Stimulated activated CD4-positive, alpha-beta T cell treated with anti-CD3 and anti-CD28 coated beads, Interleukin-15, amount 100 ng/mL, for 48 hours (primary cell): ENCODE measurements at regions not wholly inside any gene's neighbourhood (a gene's known extent, or its start where the extent isn't known, plus 50 kb on each side); places are given as distances from the start of the nearest gene placed in this dataset.

ENCODE experiments used
- DNase-seq, 2 donors: peaks; one replicate each; pipeline ENCODE4 v3.0.0-alpha.2; 2020; ENCODE audit warnings: low read depth in 2 of 2

DNA sequence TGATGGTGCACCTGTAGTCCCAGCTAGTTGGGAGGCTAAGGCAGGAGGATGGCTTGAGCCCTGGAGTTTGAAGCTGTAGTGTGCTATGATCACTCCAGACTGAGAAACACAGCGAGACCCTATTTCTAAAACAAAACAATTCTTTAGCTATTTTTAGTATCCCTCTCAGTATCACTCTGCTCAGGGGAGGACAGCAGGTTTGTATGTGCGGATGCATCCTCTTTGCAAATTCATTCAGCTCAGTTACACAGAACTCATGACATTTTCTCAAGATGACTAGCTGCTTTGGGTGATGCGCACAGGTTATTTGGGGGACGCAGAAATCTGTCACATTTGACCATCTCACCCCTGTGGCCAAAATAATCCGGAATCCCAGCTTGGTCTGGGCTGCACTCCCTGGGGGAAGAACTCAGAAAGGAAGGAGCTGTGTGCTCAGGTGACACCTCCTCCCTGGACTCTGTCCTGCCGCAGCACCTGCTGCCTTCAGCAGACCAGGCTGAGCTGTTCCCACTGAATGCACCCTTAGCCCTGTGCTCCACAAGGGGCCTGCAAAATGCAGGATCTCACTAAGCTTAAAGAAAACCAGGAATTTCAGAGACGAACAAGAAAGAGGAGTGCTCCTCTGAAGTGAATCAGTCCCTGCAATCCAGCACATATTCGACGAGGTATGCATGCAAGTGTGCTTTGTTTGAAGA is 89.5 kb upstream of the PGBD5 start:
- DNase-seq, result no peak

DNA sequence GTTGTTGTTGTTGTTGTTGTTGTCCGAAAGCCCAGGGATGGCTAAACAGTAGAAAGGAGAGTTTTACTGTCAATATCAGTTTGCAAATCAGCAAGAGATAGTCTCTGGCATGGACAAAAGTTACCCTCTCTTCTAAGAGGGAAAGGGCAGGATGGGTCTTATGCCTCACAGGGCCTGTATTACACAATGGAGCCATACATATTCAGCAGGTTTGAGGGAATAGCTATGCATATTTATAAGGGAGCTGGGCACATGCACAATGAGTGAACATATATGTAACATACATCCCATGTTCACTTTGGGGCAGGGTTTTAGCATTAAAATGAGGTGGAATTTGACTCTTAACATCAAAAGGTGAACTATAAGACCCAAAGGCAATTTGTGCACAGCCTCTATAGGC is 84.4 kb upstream of the PGBD5 start:
- DNase-seq, result no peak

DNA sequence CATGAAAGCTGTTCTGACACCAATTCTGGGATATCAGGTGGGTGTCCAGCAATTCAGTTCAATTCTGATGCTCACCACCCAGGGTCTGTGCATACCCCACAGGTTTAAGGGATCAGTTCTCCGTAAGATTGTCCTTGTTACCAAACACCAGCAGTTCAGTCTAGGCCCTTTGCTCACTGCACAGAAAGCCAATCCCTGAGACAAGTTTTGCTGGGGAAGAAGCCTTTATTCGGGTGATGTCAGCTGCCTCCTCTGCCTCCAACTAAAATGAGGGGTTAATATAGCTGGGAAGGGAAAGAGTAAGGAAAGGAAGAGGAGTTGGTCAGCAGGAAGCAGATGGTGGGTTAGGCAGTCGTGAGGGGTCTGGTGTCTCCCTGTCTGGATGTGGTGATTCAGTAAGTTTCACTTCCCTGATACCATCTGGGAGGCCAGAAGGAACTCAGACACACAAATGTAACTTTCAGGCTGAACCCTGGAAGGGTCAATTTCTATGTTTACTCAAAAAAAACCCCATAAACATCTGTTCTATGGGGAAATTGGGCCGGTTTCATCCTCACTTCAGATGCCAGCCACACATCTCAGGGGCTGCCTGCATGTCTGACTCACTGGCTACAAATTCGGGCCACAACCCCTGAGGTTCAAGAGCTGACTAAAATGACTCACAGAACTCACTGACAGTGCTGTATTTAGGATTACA is 83.3 kb upstream of the PGBD5 start:
- no peak for DNase-seq

DNA sequence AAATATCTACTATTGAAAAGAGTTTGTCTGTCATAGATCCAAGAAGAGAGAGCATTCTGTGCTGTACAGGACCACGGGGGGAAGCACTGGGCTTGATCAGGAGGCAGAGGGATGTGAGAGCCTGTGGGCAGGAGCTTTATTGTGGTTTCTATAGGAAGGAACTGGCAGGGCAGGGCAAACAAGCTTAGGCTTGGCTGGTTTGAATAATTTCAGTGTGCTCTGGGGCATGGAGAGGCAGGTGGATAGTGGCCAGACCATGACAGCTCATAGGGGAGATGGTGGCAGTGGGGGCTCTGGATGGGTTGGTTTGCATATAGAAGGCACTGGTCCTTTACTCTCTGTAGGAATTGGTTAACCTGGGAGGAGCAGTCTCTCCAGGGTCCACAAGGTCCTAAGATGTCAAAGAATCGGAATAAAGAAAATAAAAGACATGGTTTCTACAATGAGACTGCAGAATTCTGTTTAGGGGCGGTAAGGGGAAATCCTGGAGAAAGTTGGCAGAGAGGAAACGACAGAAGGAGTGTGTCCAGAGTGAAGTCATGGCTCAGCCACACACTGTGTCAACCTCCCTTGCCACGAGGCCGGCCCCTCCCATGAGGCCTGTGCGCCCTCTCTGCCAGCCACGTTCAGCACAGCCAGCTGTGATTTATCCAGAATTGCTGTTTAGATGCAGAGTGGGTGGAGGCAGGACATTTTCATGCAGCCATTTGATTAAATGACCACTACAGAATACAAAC is 81.7 kb upstream of the PGBD5 start:
- no peak for DNase-seq

DNA sequence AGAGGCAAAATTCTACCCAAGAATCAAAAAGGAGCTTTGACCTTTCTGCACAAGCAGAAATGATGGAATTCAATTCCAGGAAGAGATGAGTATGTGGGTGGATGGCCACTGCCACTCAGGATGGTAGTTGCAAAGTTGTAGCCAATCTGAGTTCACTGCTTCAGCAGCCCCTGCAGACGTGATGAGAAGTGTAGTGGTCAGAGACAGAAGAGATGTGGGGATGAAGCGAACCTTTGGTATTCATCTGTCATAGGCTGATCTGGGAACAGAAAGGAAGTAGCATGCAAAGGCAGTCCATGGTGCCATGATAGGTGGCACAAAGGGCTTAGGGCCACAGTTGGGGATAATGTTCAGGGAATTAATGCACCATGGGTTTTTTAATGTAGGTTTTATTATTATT is 81.1 kb upstream of the PGBD5 start:
- no peak for DNase-seq

DNA sequence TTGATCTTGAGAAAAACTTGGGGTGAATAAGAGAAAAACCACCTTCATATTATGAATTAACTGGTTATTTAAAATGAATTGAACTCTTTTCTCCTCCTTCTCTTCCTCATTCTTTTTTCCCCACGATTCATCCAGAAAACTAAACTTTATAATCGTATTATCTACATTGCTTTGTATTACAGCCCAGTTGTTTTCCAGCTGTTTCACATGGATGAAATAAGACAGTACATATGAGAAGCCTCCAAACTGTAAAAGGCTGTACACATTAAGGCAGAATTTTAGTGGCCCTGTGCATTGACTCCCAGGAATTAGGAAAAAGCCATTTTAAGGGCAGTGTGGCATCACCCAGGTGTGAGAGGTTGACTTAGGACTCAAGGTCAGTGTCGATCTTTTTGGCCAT is 80.3 kb upstream of the PGBD5 start:
- no peak for DNase-seq

DNA sequence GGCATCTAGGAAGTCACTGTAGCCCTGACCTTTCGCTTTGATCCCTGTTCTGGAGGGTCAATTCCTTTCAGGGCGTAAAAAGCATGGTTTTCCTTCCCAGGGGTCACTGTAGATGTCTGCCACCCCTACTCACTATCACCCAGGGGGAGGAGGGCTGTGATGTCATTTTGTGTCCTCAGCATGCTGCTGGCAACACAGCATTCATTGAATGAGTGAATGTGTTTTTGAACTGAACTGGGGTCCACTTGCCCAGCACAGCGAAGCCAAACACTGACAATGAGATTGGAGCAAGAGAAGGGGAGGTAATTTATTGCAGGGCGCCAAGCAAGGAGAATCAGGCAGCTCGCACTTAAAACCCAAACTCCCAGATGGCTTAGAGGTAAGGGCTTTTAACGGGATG is 78.2 kb upstream of the PGBD5 start:
- no peak for DNase-seq

DNA sequence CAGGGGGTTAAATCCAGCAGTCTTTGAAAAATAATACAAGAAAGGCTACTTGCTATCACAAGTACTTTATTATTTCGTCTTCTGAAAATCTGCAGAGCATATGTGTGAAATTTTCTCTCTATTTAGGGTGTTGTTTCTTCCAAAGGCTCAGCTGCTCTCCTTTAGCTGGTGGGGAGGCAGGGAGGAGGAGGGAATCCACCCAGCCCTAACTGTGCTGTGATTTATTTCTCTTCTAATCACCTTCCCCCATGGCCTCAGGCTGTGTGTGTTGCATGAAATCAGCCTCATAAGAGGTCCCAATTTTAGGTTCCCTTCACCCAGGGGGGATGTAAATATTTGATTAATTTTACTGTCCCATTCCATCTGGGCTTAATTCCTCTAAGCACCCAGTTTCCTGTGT is 77.6 kb upstream of the PGBD5 start:
- DNase-seq, result no peak

DNA sequence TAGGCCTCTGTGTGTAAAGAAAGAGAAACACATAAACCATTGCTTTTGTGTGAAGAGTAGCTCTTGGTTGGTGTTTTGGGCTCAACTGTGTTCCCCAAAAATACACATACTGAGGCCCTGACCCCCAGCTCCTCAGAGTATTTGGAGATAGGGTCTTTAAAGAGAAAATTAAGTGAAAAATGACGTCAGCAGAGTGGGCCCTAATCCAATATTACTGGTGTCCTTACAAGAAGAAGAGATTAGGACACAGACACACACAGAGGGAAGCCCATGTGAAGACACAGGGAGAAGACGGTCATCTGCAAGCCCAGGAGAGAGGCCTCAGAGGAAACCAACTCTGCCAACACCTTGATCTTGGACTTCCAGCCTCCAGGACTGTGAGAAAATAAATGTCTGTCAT is 76.9 kb upstream of the PGBD5 start:
- no peak for DNase-seq

DNA sequence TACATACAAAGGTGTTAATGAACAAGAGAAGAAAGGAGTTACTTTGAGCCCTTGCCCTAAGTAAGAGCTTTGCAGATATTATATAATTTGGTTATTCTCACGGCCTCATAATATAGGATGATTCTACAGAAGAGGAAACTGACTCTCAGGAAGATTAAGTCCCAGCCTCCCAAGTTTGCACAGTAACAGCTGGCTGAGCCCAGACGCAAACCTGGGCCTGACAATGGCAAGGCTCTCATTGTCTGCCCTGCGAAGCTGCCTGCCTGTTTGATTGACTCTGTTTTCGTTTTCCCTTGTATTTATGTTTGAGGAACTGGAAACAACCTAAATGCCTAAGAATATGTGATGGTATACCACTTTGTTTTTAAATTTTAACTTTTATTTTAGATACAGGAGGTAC is 76.2 kb upstream of the PGBD5 start:
- DNase-seq, result no peak

DNA sequence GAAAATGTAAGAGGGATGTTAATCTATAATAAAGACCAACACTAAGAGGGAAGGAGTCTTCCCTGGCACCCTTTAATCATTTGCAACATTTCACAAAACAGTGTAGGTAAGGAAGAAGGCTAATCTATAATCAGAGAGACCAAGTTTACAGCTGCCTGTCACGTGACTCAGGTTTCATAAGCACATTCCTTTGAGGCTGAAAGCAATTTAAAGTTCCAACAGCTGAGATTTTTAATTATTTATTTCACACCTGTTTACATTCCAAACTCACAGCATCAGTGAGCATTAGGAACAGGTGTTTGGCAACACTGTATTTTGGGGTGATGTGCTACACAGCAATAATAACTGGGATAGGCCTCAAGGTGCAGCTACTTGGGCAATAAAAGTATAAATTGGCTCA is 75.7 kb upstream of the PGBD5 start:
- DNase-seq, result no peak

DNA sequence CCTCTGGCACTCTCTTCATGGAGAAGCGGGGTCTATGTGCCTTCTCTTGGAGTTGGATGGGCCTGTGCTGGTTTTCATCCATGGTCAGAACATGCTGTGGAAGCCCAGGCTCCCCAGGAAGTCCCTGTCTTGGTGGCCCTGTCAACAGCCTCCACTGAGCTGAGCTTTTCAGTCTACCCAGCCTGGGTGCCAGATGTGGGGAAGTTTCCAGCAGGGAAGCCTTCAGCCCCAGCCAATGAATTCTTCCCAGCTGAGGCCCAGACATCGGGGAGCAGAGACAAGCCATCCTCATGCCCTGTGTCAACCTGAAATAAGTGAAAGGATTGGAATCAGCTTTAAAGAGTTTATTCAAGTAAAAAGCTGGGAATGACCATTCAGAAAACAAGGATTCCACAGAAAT is 75.1 kb upstream of the PGBD5 start:
- no peak for DNase-seq

DNA sequence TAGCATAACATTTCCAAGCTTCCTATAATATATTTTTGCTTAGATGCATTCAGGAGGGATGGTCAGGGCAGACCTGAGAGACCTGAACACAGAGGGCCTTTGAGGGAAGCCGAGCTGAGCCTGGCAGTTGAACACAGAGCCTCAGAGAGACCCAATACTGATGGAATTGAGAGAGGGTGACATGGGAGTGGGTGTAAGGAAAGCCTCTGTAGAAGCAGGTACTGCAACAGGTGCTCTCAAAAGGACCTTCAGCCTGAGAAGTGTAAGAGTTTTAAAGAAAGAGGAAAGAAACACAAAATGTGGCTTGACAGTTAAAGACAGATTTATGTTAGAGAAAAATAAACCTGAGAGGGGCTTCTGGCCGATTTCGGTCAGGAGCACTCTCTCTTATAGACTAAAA is 73.9 kb upstream of the PGBD5 start:
- no peak for DNase-seq

DNA sequence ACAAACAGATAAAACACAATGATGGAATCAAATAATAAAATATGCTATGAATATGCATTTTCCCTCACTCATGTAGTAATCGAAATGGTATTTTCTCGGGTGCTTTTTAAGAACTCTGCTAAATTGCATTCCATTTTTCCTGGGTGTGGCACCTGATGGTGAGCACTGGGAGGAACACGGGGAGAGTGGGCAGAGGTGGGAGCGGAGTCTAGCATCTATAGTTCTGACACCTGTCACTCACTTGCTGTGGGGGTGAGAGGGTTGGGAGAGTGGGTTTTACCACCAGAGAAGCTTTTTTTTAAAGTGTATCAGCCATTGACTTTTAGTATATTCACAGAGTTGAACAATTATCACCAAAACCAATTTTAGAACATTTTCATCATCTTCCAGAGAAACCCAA is 73.4 kb upstream of the PGBD5 start:
- no peak for DNase-seq

DNA sequence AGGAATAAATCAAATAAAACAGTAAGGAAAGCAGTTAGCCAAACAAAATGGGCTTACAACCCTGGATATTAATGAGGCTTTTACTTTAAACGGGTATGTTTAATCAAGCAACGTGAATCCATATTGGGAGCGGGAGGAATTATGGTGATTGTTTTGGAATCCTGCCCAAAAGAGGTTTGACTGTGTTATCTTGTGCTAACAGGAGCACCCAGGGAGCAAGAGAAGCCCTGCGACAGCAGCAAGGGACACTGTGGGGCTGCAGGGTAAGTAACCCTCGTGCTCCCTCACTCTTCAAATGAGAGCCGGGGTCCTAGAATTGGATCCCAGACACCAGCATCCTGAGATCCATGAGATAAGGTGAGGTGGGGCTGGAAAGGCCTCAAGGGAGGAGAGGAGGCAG is 72.6 kb upstream of the PGBD5 start:
- no peak for DNase-seq

DNA sequence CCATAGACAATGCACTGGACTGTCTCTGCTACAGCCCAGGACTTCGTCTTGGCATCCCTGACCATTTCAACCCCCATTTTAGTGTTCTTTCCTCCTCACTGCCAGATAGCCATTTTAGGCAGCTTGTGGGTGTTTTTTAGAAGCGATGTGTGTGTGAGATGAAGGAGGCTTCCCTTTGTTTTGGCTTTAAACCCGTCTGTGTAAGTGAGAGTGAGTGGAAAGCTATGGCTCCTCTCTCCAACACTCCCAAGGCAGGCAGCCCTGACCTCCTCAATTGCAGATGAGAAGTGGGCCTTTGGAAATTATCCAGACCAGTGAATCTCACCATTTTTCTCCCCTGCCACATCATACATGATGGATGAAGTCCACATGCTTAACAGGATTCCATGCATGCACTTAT is 70.3 kb upstream of the PGBD5 start:
- no peak for DNase-seq

DNA sequence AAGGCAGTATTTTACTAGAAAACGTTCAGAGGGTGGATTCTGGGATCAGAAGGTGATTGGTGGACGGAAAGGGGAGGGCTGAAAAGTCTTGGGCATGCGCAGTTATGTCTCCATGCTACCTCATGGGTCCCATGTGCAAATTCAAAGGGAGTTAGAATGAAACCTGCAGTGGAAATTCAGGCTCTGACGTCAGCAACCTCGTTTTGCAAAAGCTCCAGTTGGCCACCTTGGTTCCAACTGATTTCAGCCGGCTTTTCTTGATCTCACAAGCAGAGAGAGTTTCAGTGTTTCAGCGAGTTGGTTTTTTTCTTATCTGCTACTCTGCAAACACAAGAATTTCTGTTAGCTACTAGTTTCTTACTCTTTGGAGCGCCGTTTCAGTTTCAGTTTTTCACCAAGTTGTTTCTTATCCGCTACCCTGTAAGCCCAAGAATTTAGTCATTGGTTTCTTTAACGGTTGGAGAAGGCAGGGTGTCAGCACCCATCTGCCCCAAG is 69.8 kb upstream of the PGBD5 start:
- DNase-seq, result no peak

DNA sequence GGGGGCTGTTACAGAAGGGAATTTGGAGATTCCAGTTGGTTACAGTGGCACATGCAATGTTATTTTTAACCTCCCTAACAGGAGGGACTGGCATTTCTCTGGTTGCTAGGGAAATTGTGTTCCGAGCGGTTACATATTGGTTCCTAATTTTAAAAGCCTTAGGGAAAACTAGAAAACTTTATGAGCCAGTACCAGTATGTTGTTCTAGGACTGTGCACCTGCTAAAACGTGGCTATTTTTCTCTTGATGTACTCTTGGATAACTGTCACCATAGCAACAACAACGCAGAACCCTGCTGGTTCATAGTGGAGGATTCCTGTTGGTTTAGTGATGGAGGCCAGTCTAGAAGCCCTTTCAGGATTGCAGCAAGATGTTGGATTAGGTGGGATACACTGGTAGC is 68.9 kb upstream of the PGBD5 start:
- no peak for DNase-seq

DNA sequence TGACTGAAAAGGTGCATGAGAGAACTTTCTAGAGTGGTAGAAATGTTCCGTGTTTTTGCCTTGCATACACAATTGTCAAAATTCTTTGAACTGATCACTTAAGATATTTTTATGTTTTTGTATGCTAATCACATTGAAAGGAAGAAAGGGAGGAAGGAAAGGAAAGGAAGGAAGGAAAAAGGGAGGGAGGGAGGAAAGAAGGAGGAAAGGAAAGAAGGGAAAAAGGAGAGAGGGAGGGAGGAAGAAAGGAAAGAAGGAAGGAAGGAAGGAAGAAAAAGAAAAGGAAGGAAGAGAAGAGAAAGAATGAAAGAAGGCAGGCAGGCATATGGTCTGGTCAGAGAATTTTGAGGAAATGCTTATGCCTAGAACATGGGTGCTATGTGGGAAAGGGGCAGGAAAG is 68.4 kb upstream of the PGBD5 start:
- DNase-seq, result no peak

DNA sequence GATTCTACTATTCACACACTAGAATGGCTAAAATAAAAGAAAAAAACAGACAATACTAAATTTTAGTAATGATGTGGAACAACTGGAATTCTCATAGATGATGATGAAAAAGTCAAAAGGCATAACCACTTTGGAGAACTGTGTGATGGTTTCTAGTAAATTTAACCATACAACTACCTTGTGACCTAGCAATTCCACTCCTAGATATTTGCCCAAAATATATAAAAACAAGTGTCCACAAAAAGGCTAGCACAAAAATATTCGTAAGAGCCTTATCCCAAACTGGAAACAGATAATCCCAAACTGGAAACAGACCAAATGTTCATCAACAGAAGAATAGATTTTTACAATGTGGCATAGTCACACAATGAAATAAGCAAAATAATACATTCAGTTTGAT is 67.9 kb upstream of the PGBD5 start:
- DNase-seq, result no peak

DNA sequence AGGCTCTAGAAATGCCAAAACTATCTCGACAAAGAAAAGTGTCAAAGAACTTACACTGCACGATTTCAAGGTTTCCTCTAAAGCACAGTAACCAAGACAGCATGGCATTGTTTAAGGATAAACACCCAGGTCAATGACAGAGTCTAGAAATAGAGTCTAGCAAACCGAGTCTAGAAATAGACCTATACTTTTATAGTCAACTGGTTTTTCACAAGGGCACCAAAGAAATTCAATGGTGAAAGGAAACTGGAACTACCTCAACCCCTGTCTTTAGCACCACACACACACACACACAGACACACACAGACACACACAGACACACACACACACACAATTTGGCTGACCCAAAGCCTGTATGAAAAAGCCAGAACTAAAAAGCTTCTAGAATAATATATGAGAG is 67.1 kb upstream of the PGBD5 start:
- no peak for DNase-seq

DNA sequence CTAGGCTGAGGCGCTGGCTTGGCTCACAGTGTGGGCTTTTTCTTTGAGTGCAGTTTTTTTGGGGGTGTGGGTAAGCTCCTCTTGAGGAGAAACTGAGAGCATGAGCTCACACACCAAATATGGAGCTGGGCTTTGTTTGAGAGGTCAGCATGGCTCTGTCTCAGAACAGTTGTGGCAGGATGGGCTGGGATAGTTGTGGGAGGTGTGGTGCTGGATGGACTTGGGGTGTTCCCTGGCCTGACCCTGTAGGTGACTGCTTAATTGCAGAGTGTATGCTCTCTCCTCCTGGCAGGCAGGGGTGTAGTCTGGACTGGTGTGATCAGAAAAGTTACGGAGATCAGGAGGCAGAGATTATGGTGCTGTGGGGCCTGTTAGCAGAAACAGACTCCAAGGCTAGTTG is 64.3 kb upstream of the PGBD5 start:
- DNase-seq, result no peak

DNA sequence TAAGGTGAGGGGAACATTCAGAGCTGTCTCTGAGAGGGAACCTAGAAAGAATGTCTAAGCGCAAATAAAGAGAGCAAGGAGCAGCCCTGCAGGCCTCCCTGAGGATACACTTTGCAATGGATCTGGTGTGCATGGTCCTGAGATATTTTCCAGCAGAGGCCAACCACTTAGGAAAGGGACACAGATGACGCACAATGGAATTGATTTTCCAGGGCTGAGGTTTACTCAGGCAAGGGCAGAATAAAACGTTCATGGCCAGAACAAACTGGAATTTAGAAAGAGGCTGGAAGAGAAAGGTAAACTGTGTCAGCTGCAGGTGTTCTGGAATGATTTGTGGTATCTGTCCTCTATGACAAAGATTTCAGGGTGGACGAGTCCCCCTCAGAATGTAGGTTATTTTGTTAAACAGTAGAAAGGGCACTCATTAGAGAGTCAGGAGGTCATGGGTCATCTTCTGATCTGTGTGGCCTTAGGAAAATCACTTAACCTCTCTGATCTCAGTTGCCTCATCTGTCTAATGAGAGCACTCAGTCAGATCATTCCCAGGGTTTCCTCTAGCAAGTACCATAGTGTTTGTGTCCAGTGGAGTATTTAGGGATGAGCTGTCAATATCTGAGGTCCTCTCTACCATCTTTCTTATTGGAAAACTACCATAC is 61.8 kb upstream of the PGBD5 start:
- no peak for DNase-seq
